AG04450 (cell line): ENCODE measurements at regions not wholly inside any gene's neighbourhood (a gene's known extent, or its start where the extent isn't known, plus 50 kb on each side); places are given as distances from the start of the nearest gene placed in this dataset.

Source experiments
- CTCF ChIA-PET: fragments of 300-600, 350-600 bp; formaldehyde crosslinking; extraction: SDS; loops from one replicate; lab custom pipeline; 2022; ENCODE audit warnings: antibody characterized with exemption, inconsistent platforms; lab: Charles Lee
- POLR2A ChIA-PET: fragments of 350-600 bp; formaldehyde crosslinking; extraction: SDS; loops from one replicate; lab custom pipeline; 2021; ENCODE audit warnings: antibody characterized with exemption, inconsistent platforms; lab: Yijun Ruan, JAX
- DNase-seq: peaks from one replicate; pipeline ENCODE4 v3.0.0-alpha.2; 2011; ENCODE audit warnings: low read depth, low spot score
- H3K27ac ChIP-seq: one replicate; pipeline ENCODE4 v1.5.1; 2012; ENCODE audit warnings: low read depth, low read length, control low read depth
- H3K27me3 ChIP-seq: one replicate; pipeline ENCODE4 v1.6.0; 2012; ENCODE audit warnings: low read length; ENCODE audit not compliant: control insufficient read depth, insufficient read depth
- H3K4me3 ChIP-seq: 2 replicates; pipeline ENCODE4 v1.5.1; 2011; ENCODE audit warnings: mild to moderate bottlenecking, low read depth, low read length, control low read depth
- H3K9me3 ChIP-seq: 2 replicates; pipeline ENCODE4 v1.5.1; 2012; ENCODE audit warnings: low read length; ENCODE audit not compliant: control insufficient read depth, insufficient read depth
- TF ChIP-seq, protein P1 (sequence below): IDR thresholded peaks from 2 replicates; pipeline ENCODE4 v1.5.1; 2011; ENCODE audit warnings: low read depth, low read length, control low read depth, inconsistent platforms

DNA sequence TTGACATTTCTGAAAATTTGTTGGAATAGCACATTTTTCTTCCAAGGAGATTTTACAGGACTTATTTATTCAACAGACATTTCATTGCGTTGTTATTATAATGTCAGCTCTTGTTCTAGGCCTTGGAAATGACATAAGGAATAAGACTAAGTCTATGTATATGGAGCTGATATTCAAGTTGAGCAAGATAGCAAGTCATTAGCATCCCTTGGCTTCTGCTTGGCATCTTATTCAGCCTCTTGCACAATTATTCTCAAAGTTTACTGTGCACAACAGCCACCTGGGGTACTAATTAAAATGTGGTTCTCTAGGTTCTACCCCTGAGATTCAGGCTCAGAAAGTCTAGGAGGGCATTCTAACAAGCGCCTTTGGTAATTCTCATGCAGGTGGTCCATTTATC, 304.8 kb upstream of the DDI1 start:
- Histone ChIP-seq H3K27me3 (no peaks in the 10 kb centered on the region), H3K9me3 (peaks cover 7% of the 10 kb centered on the region), H3K4me3 (no peak overlapping the region), H3K27ac (no peak overlapping the region)
- ChIA-PET CTCF (interaction anchor here (0.8 kb wide), 1 partner anchor 10 kb away, joined by 3 read pairs; no protein-coding TSS in a partner anchor), POLR2A (no interaction called here)
- no peak for DNase-seq
- TF ChIP-seq, protein P1, sequence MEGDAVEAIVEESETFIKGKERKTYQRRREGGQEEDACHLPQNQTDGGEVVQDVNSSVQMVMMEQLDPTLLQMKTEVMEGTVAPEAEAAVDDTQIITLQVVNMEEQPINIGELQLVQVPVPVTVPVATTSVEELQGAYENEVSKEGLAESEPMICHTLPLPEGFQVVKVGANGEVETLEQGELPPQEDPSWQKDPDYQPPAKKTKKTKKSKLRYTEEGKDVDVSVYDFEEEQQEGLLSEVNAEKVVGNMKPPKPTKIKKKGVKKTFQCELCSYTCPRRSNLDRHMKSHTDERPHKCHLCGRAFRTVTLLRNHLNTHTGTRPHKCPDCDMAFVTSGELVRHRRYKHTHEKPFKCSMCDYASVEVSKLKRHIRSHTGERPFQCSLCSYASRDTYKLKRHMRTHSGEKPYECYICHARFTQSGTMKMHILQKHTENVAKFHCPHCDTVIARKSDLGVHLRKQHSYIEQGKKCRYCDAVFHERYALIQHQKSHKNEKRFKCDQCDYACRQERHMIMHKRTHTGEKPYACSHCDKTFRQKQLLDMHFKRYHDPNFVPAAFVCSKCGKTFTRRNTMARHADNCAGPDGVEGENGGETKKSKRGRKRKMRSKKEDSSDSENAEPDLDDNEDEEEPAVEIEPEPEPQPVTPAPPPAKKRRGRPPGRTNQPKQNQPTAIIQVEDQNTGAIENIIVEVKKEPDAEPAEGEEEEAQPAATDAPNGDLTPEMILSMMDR = no peak

DNA sequence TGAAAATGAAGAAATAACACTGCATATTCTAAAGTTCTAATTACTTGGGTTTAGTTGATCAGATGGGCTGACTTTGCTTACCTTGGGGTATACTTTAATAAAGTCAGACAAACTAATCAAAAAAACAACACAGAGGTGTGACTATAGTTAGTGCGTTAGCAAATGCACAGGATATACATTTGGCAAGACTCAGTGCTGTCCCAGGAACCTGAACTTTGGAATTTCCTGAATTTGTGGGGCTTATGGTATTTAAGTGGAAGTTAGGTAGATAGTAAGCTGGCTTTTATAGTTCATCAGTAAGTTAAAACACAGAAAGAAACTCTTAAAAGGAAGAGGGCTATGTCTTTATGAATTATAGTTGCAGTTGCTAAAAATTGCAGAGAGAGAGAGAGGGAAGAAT, 302.6 kb upstream of the DDI1 start:
- Histone ChIP-seq H3K27me3 (no peaks in the 10 kb centered on the region), H3K4me3 (no peak overlapping the region), H3K9me3 (no peaks in the 10 kb centered on the region), H3K27ac (no peak overlapping the region)
- no peak for DNase-seq
- CTCF ChIA-PET = no interaction called here
- POLR2A ChIA-PET = no interaction called here
- TF ChIP-seq, protein P1 = no peak

DNA sequence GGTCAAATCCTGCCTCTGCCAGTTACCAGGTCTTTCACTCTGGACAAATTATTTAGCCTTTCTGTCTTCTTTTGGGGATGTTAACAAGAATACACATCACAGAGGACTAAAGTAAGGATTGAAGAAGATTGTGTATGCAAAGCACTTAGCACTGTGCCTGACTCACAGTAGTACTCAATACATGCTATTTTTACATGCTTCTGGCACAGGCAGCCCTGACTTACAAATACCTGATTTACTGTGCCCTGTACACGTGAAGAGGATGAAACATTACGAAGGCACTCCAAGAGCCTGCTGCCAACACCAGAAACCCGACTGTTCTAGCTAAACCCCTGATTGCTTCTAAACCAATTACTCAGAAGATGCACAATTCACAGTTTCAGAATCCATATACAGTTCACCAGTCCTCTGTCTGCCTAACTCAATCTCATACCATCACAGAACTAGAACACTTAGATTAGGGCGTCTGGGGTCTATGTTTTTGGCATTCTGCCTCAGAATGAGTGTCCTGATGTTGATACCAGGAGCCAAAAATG, 300.9 kb upstream of the DDI1 start:
- no peak overlapping the region for H3K27ac ChIP-seq
- TF ChIP-seq, protein P1 = no peak
- ChIA-PET CTCF (no interaction called here), POLR2A (no interaction called here)
- no peaks in the 10 kb centered on the region for H3K9me3 ChIP-seq
- no peak overlapping the region for H3K4me3 ChIP-seq
- H3K27me3 ChIP-seq = no peaks in the 10 kb centered on the region
- DNase-seq = no peak

DNA sequence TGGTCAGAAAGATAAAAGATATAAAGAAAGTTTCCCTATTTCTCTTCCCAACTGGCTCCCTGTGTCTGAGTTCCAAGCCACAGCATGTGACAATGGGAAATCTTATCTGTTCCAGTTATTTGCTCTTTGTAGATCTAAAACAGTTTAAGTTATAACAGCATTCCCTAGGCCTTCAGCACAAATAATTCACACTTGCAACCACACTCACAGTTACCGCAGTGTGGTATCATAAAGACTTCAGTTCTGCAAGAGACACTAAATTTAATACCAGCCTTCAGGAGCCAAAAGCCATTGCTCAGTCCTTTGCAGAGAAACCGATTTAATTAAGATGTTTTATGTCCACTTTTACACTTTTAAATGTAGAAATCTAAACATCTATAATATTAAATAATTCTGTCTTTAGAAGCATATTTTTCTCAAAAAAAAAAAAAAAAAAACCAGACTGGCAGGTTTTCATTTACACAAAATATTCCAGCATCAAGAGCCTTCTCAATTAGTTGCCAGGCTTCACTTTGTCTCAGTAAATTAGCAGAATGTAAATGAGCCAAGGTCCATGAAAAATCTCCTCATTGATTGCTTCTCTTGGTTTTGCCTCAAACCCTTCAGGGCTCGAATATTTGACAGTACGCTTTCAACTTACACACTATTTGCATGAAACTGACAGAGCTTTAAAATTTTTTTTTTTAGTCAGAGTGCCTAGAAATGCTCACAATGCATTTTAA, 300.0 kb upstream of the DDI1 start:
- H3K27me3 ChIP-seq = no peaks in the 10 kb centered on the region
- no peaks in the 10 kb centered on the region for H3K9me3 ChIP-seq
- H3K4me3 ChIP-seq = no peak overlapping the region
- no peak overlapping the region for H3K27ac ChIP-seq
- TF ChIP-seq, protein P1 = no peak
- POLR2A ChIA-PET = no interaction called here
- no peak for DNase-seq
- CTCF ChIA-PET = no interaction called here

DNA sequence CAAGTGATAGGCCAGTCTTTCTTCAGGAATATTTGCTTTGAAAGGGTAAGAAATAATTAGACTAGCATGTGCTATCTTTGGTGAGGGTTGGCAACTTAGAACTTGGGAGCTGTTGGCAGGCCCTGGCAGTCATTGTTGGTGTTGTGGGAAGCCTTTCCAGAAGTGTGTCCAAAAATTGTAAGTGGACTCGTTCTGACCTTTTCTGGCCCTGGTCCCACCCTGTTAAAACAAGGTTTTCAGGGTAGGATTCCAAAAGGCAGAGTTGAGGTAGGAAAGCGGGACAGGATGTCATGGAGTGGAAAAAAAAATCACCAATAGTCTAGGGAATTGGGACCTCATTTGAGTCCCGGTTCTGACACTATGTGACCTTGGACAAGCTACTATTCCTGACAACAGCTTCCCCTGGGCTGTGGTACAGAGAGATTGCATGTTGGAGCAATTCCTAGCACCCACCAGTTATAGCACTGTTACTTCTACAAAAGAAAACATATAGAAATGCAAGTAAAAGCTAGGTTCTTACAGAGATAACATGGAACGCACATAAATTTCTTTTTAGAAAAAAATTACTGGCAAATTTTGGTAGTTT, 299.3 kb upstream of the DDI1 start:
- Histone ChIP-seq H3K4me3 (no peak overlapping the region), H3K27ac (no peak overlapping the region), H3K9me3 (no peaks in the 10 kb centered on the region), H3K27me3 (no peaks in the 10 kb centered on the region)
- TF ChIP-seq, protein P1 = no peak
- no peak for DNase-seq
- CTCF ChIA-PET = no interaction called here
- POLR2A ChIA-PET = no interaction called here
